Upper lobe of right lung (tissue), 1 donor: ENCODE measurements at regions not wholly inside any gene's neighbourhood (a gene's known extent, or its start where the extent isn't known, plus 50 kb on each side); places are given as distances from the start of the nearest gene placed in this dataset.

Experiments used
- ATAC-seq: fragments of 200-7000 bp; cut with Tn5 transposase; one replicate; pipeline ENCODE4 v1.9.1; 2020; ENCODE audit warnings: mild to moderate bottlenecking, moderate library complexity
- DNase-seq: peaks from one replicate; pipeline ENCODE4 v3.0.0-alpha.2; 2020
- H3K27ac ChIP-seq: fragments of 200-600 bp; one replicate; pipeline ENCODE4 v1.8.0; 2022
- H3K27me3 ChIP-seq: fragments of 200-600 bp; one replicate; pipeline ENCODE4 v1.8.0; 2022; ENCODE audit warnings: mild to moderate bottlenecking
- H3K36me3 ChIP-seq: fragments of 200-600 bp; one replicate; pipeline ENCODE4 v1.8.0; 2022
- H3K4me1 ChIP-seq: fragments of 200-600 bp; one replicate; pipeline ENCODE4 v1.8.0; 2022
- H3K4me3 ChIP-seq: fragments of 200-600 bp; one replicate; pipeline ENCODE4 v1.8.0; 2022; ENCODE audit warnings: mild to moderate bottlenecking
- H3K9me3 ChIP-seq: fragments of 200-600 bp; one replicate; pipeline ENCODE4 v1.8.0; 2022
- CTCF ChIP-seq: fragments of 200-600 bp; IDR thresholded peaks from one replicate; pipeline ENCODE4 v1.8.0; 2022; ENCODE audit warnings: antibody characterized with exemption
- intact Hi-C: fragments of 100-400 bp; cut with DNase I; formaldehyde crosslinking; loops from one replicate; pipeline ENCODE4 v1.11.0; 2022
- donor health status: DM: no; HTN: yes; CAD: no; lungs with severe emphysema.

- intact Hi-C loops, result no loop called here
- Histone ChIP-seq H3K36me3 (no peaks in the 10 kb centered on the region), H3K4me1 (no peaks in the 10 kb centered on the region), H3K9me3 (no peaks in the 10 kb centered on the region), H3K27ac (no peak overlapping the region), H3K27me3 (no peaks in the 10 kb centered on the region), H3K4me3 (no peak overlapping the region)
- TF ChIP-seq CTCF, result no peak
- DNase-seq, result no peak
- ATAC-seq, result no peak
Measured at GRCh38 chr9:105091004-105091640, 153.3 kb upstream of the SLC44A1 start.

DNA sequence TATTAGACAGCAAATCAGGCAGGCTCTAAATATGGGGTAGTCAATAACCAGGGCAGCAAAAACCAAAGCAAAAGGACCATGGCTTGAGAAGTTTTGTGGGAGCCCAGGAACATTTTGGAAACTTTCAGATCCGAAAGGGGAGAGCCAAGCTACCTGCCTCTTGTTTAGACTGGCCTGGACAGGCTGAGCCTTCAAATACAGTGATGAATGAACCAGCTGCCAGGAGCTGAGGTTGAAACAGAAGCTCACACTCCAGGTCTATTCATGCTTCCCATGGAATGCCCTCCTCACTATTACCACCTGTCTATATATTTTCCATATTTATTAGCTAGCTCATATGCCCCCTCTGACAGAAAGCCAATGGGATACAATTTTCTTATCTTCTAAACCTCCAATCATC, 150.8 kb upstream of the SLC44A1 start:
- Histone ChIP-seq H3K4me3 (no peak overlapping the region), H3K36me3 (no peaks in the 10 kb centered on the region), H3K27ac (no peak overlapping the region), H3K27me3 (no peaks in the 10 kb centered on the region), H3K4me1 (no peaks in the 10 kb centered on the region), H3K9me3 (no peaks in the 10 kb centered on the region)
- ATAC-seq (no peak), DNase-seq (no peak)
- intact Hi-C loops, result no loop called here
- TF ChIP-seq CTCF, result no peak

- no peak for TF ChIP-seq CTCF
- Histone ChIP-seq H3K27ac (no peak overlapping the region), H3K9me3 (no peaks in the 10 kb centered on the region), H3K4me3 (no peak overlapping the region), H3K36me3 (no peaks in the 10 kb centered on the region), H3K4me1 (no peaks in the 10 kb centered on the region), H3K27me3 (no peaks in the 10 kb centered on the region)
- intact Hi-C loops, result no loop called here
- no peak for ATAC-seq
- DNase-seq, result no peak
Measured at GRCh38 chr9:105098370-105098769, 146.1 kb upstream of the SLC44A1 start.

DNA sequence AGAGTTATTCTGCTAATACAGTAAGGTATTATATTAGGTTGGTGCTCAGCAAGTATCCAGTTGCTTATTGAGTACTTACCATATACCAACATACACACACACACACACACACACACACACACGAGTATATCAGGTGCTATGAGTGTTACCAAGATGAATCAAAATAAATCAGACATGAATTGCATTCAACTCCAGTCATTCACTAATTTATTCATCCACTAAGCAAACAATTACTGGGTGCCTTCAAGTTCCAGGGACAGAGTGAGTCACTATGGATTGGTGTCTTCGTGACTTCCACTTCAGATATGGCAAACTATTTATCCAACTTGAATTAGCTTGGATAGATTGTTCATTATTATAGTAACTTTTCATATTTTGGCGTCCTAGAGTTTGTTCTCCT, 140.7 kb upstream of the SLC44A1 start:
- no peaks in the 10 kb centered on the region for H3K27me3 ChIP-seq
- H3K36me3 ChIP-seq, result no peaks in the 10 kb centered on the region
- H3K9me3 ChIP-seq, result no peaks in the 10 kb centered on the region
- no peak overlapping the region for H3K27ac ChIP-seq
- no peak overlapping the region for H3K4me3 ChIP-seq
- TF ChIP-seq CTCF, result no peak
- no peak for ATAC-seq
- no peak for DNase-seq
- no peaks in the 10 kb centered on the region for H3K4me1 ChIP-seq
- intact Hi-C loops, result no loop called here

DNA sequence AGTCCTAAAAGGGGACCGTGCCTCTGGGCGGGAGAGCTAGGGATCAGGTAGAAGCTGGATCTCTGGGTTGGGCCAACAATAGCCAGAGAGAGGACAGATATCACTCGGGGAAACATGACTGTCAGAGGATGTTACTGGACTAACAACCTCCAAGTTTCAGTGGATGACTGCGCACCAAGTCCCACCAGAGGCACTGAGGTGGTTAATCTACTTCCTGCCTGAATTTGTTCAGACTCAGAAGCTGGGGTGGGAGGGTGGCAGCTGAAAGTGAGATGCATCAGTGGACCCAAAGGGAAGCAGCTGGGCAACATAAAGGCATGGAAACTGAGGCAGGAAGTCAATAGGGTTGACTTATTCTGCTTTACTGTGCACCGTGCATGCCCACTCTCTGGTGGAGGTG, 130.1 kb upstream of the SLC44A1 start:
- ATAC-seq (no peak), DNase-seq (no peak)
- no peak overlapping the region for H3K27ac ChIP-seq
- intact Hi-C loops, result no loop called here
- no peaks in the 10 kb centered on the region for H3K27me3 ChIP-seq
- no peak for TF ChIP-seq CTCF
- peaks cover 8% of the 10 kb centered on the region for H3K4me1 ChIP-seq
- no peaks in the 10 kb centered on the region for H3K9me3 ChIP-seq
- no peak overlapping the region for H3K4me3 ChIP-seq
- H3K36me3 ChIP-seq, result no peaks in the 10 kb centered on the region
